22Rv1 (cell line): ENCODE measurements at regions not wholly inside any gene's neighbourhood (a gene's known extent, or its start where the extent isn't known, plus 50 kb on each side); places are given as distances from the start of the nearest gene placed in this dataset.

Experiments used
- H3K27ac ChIP-seq: fragments of 450-650 bp; 2 replicates; pipeline ENCODE4 v1.5.1; 2017
- CTCF ChIP-seq: fragments of 450-650 bp; IDR thresholded peaks from 2 replicates; pipeline ENCODE4 v1.5.1; 2017; ENCODE audit warnings: mild to moderate bottlenecking
- ZFX ChIP-seq: fragments of 450-650 bp; IDR thresholded peaks from 2 replicates; pipeline ENCODE4 v1.6.1; 2017; ENCODE audit warnings: antibody characterized with exemption, borderline replicate concordance

GRCh38 chr7:41183741-41184140 is 519.1 kb downstream of the INHBA start:
- peak overlapping the region; percentile 14; the same call in 1 of the 2 replicates for H3K27ac ChIP-seq

GRCh38 chr7:41182782-41183181 is 520.1 kb downstream of the INHBA start:
- TF ChIP-seq ZFX (no peak), CTCF (no peak)
- no peak overlapping the region for H3K27ac ChIP-seq

More at GRCh38 chr7:41183741-41184140, 519.1 kb downstream of the INHBA start:
- no peak for TF ChIP-seq CTCF
- TF ChIP-seq ZFX = no peak

- no peak for TF ChIP-seq ZFX
- TF ChIP-seq CTCF = no peak
Observed at GRCh38 chr7:41175435-41175834, 527.5 kb downstream of the INHBA start.

GRCh38 chr7:41174521-41174920 is 528.4 kb downstream of the INHBA start:
- H3K27ac ChIP-seq = no peak overlapping the region
- no peak for TF ChIP-seq ZFX
- no peak for TF ChIP-seq CTCF

More at GRCh38 chr7:41175435-41175834, 527.5 kb downstream of the INHBA start:
- no peak overlapping the region for H3K27ac ChIP-seq

GRCh38 chr7:41170466-41170865 is 532.4 kb downstream of the INHBA start:
- no peak overlapping the region for H3K27ac ChIP-seq
- no peak for TF ChIP-seq ZFX
- no peak for TF ChIP-seq CTCF

GRCh38 chr7:41169317-41169716 is 533.6 kb downstream of the INHBA start:
- TF ChIP-seq CTCF (no peak), ZFX (no peak)
- no peak overlapping the region for H3K27ac ChIP-seq

GRCh38 chr7:41167836-41168235 is 535.1 kb downstream of the INHBA start:
- TF ChIP-seq ZFX (no peak), CTCF (no peak)

More at GRCh38 chr7:41167836-41168235, 535.1 kb downstream of the INHBA start:
- no peak overlapping the region for H3K27ac ChIP-seq
